Hepatocyte (in vitro differentiated cells): ENCODE measurements at regions not wholly inside any gene's neighbourhood (a gene's known extent, or its start where the extent isn't known, plus 50 kb on each side); places are given as distances from the start of the nearest gene placed in this dataset.

Source experiments
- CTCF ChIP-seq: fragments of 200-600 bp; sonication (generic); IDR thresholded peaks from 2 replicates; pipeline ENCODE4 v1.5.1; 2016; ENCODE audit warnings: antibody characterized with exemption, mild to moderate bottlenecking; ENCODE audit not compliant: poor library complexity
- EZH2 ChIP-seq: fragments of 200-600 bp; sonication (generic); IDR thresholded peaks from 2 replicates; pipeline ENCODE4 v1.6.1; 2016; ENCODE audit warnings: antibody characterized with exemption, mild to moderate bottlenecking, borderline replicate concordance
- EZH2phosphoT487 ChIP-seq: fragments of 200-600 bp; sonication (generic); IDR thresholded peaks from one replicate; pipeline ENCODE4 v1.6.1; 2018; ENCODE audit warnings: antibody characterized with exemption, mild to moderate bottlenecking, low read depth, moderate library complexity; ENCODE audit not compliant: unreplicated experiment, severe bottlenecking

- TF ChIP-seq CTCF (no peak), EZH2phosphoT487 (no peak), EZH2 (no peak)
Observed at GRCh38 chr2:187263675-187264560, 184.1 kb downstream of the CALCRL start.
